GM18502 (cell line): ENCODE measurements at regions not wholly inside any gene's neighbourhood (a gene's known extent, or its start where the extent isn't known, plus 50 kb on each side); places are given as distances from the start of the nearest gene placed in this dataset.

Experiments
- ATAC-seq: cut with Tn5 transposase; IDR thresholded peaks from one replicate; pipeline ENCODE4 v1.9.1; 2021; ENCODE audit warnings: mild to moderate bottlenecking; ENCODE audit not compliant: unreplicated experiment, poor library complexity

- ATAC-seq, result no peak
Measured at GRCh38 chr4:35562861-35563260, 681.5 kb downstream of the ARAP2 start.

- no peak for ATAC-seq
Measured at GRCh38 chr4:35565640-35566039, 678.7 kb downstream of the ARAP2 start.

- no peak for ATAC-seq
Measured at GRCh38 chr4:35591035-35591434, 653.3 kb downstream of the ARAP2 start.

- no peak for ATAC-seq
Measured at GRCh38 chr4:35604252-35604651, 640.1 kb downstream of the ARAP2 start.

- no peak for ATAC-seq
Measured at GRCh38 chr4:35604724-35605123, 639.6 kb downstream of the ARAP2 start.

- ATAC-seq, result no peak
Measured at GRCh38 chr4:35608205-35608604, 636.1 kb downstream of the ARAP2 start.

- no peak for ATAC-seq
Measured at GRCh38 chr4:35614120-35614519, 630.2 kb downstream of the ARAP2 start.

GRCh38 chr4:35639929-35640328 is 604.4 kb downstream of the ARAP2 start:
- no peak for ATAC-seq

- no peak for ATAC-seq
Measured at GRCh38 chr4:35643661-35644060, 600.7 kb downstream of the ARAP2 start.

GRCh38 chr4:35644591-35644990 is 599.7 kb downstream of the ARAP2 start:
- no peak for ATAC-seq

- ATAC-seq, result no peak
Measured at GRCh38 chr4:35649011-35649410, 595.3 kb downstream of the ARAP2 start.

GRCh38 chr4:35649778-35650177 is 594.5 kb downstream of the ARAP2 start:
- no peak for ATAC-seq

- ATAC-seq, result no peak
Measured at GRCh38 chr4:35652197-35652596, 592.1 kb downstream of the ARAP2 start.

- ATAC-seq, result no peak
Measured at GRCh38 chr4:35653451-35653850, 590.9 kb downstream of the ARAP2 start.

- ATAC-seq, result no peak
Measured at GRCh38 chr4:35673137-35673536, 571.2 kb downstream of the ARAP2 start.

- no peak for ATAC-seq
Measured at GRCh38 chr4:35684755-35685154, 559.6 kb downstream of the ARAP2 start.

- ATAC-seq, result no peak
Measured at GRCh38 chr4:35689870-35690269, 554.4 kb downstream of the ARAP2 start.

GRCh38 chr4:35690271-35690670 is 554.0 kb downstream of the ARAP2 start:
- no peak for ATAC-seq

GRCh38 chr4:35695003-35695402 is 549.3 kb downstream of the ARAP2 start:
- no peak for ATAC-seq

- no peak for ATAC-seq
Measured at GRCh38 chr4:35695421-35695820, 548.9 kb downstream of the ARAP2 start.

- ATAC-seq, result peak; percentile 55
Measured at GRCh38 chr4:35697210-35697736, 547.0 kb downstream of the ARAP2 start.

GRCh38 chr4:35700663-35701062 is 543.7 kb downstream of the ARAP2 start:
- no peak for ATAC-seq

GRCh38 chr4:35709080-35709479 is 535.2 kb downstream of the ARAP2 start:
- no peak for ATAC-seq
